GM12878 (cell line): ENCODE measurements at regions not wholly inside any gene's neighbourhood (a gene's known extent, or its start where the extent isn't known, plus 50 kb on each side); places are given as distances from the start of the nearest gene placed in this dataset.

Source experiments
- MTA3 ChIP-seq: IDR thresholded peaks from 2 replicates; pipeline ENCODE4 v1.6.1; 2012; ENCODE audit warnings: low read length, inconsistent platforms, borderline replicate concordance
- MYC ChIP-seq: IDR thresholded peaks from 2 replicates; pipeline ENCODE4 v1.6.1; 2011; ENCODE audit warnings: mild to moderate bottlenecking, low read length, moderate library complexity, inconsistent platforms; ENCODE audit not compliant: insufficient read depth, insufficient replicate concordance, insufficient read length, severe bottlenecking

DNA sequence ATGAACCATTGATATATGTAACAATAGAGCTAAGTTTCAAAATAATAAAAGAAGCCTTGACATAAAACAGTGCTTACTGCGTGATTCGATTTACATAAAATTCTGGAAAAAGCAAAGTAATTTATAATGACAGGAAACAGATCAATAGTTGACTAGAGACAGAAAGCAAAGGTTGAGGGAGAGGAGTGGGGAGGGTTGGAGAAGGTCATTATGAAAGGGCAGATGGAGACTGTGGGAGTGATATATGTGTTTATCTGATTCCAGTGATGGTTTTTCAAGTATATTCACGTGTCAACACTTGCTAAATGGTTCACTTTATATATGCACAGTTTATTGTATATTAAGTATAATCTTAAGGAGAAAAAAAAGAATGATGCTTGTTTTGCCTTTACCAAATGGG lies 1885.7 kb upstream of the NUDT12 start:
- TF ChIP-seq MYC = no peak
- TF ChIP-seq MTA3 = no peak
